ENCODE measurements at regions not wholly inside any gene's neighbourhood (a gene's known extent, or its start where the extent isn't known, plus 50 kb on each side); places are given as distances from the start of the nearest gene placed in this dataset.
A peak's percentile ranks its signal among the peaks of the same experiment; 100 is the strongest.
"Not testable (repeated sequence)": the region's sequence is repeated elsewhere in the genome, so short reads cannot be mapped to it uniquely, and the experiment has no call there.

GRCh38 chr4:77445823-77446222, 159.8 kb upstream of the CXCL13 start:
- no peak for DNase-seq

- DNase-seq = no peak
These were observed 159.0 kb upstream of the CXCL13 start for GRCh38 chr4:77446601-77447000.

GRCh38 chr4:77449171-77449570, 156.4 kb upstream of the CXCL13 start:
- no peak for DNase-seq

- no peak for DNase-seq
These were observed 155.6 kb upstream of the CXCL13 start for GRCh38 chr4:77450006-77450405.

GRCh38 chr4:77451530-77451929, 154.1 kb upstream of the CXCL13 start:
- DNase-seq = no peak

- DNase-seq = not testable (repeated sequence)
These were observed 153.5 kb upstream of the CXCL13 start for GRCh38 chr4:77452117-77452516.

- DNase-seq = no peak
These were observed 151.7 kb upstream of the CXCL13 start for GRCh38 chr4:77453911-77454310.

GRCh38 chr4:77454858-77455257, 150.8 kb upstream of the CXCL13 start:
- DNase-seq = no peak

- DNase-seq = not testable (repeated sequence)
These were observed 141.5 kb upstream of the CXCL13 start for GRCh38 chr4:77464100-77464499.

- no peak for DNase-seq
These were observed 140.3 kb upstream of the CXCL13 start for GRCh38 chr4:77465271-77465670.

- DNase-seq = no peak
These were observed 139.2 kb upstream of the CXCL13 start for GRCh38 chr4:77466430-77466829.

GRCh38 chr4:77471821-77472495, 133.7 kb upstream of the CXCL13 start:
- no peak for DNase-seq

GRCh38 chr4:77473509-77473908, 132.1 kb upstream of the CXCL13 start:
- no peak for DNase-seq

- no peak for DNase-seq
These were observed 123.8 kb upstream of the CXCL13 start for GRCh38 chr4:77481856-77482255.

GRCh38 chr4:77488882-77489281, 116.7 kb upstream of the CXCL13 start:
- DNase-seq = peak in 1 of 2 donors; percentile 5

GRCh38 chr4:77493120-77493752, 112.4 kb upstream of the CXCL13 start:
- no peak for DNase-seq

- no peak for DNase-seq
These were observed 111.6 kb upstream of the CXCL13 start for GRCh38 chr4:77493829-77494551.

GRCh38 chr4:77496457-77496856, 109.2 kb upstream of the CXCL13 start:
- no peak for DNase-seq

GRCh38 chr4:77500801-77501200, 104.8 kb upstream of the CXCL13 start:
- DNase-seq = no peak

- DNase-seq = no peak
These were observed 104.4 kb upstream of the CXCL13 start for GRCh38 chr4:77501240-77501639.

GRCh38 chr4:77501851-77502250, 103.8 kb upstream of the CXCL13 start:
- DNase-seq = no peak

GRCh38 chr4:77504407-77504806, 101.2 kb upstream of the CXCL13 start:
- no peak for DNase-seq

All from right lung (tissue), 2 donors.